ENCODE measurements at regions not wholly inside any gene's neighbourhood (a gene's known extent, or its start where the extent isn't known, plus 50 kb on each side); places are given as distances from the start of the nearest gene placed in this dataset.

GRCh38 chrX:39972340-39972739 is 125.4 kb downstream of the BCOR start:
- no peak overlapping the region for H3K9ac ChIP-seq (ENCODE audit: control insufficient read depth, extremely low read depth, insufficient read depth, low read length)
- H3K27me3 ChIP-seq (ENCODE audit: control insufficient read depth, extremely low read depth, insufficient read depth, low read length): no peaks in the 10 kb centered on the region
- peaks cover 3% of the 10 kb centered on the region for H3K9me3 ChIP-seq (ENCODE audit: control insufficient read depth, low read depth, low read length)
- H3K4me2 ChIP-seq (ENCODE audit: control insufficient read depth, extremely low read depth, insufficient read depth, low read depth, low read length): no peak overlapping the region
- dilution Hi-C loops (cut with MboI; ENCODE audit: extremely low pct_ligation_motif_present, low sequenced_read_pairs): no loop called here
- DNase-seq (ENCODE audit: low read depth, low spot score) (no peak), FAIRE-seq (no peak)
- peaks cover 13% of the 10 kb centered on the region for H3K4me1 ChIP-seq (ENCODE audit: control insufficient read depth, extremely low read depth, insufficient read depth, low read length)
- H3K36me3 ChIP-seq (ENCODE audit: control insufficient read depth in 2 of 2, extremely low read depth in 1 of 2, insufficient read depth in 2 of 2, low read length in 2 of 2): no peaks in the 10 kb centered on the region
- TF ChIP-seq CTCF (optimal IDR thresholded peaks at IDR 0.05 in 1 of 3, IDR thresholded peaks at IDR 0.05 in 1 of 3, conservative IDR thresholded peaks at IDR 0.05 in 1 of 3; ENCODE audit: extremely low read depth in 1 of 3, insufficient read depth in 2 of 3, low read length in 3 of 3) (no peak), EZH2 (IDR thresholded peaks at IDR 0.05; ENCODE audit: low read length) (no peak)
- H4K20me1 ChIP-seq (ENCODE audit: control insufficient read depth, extremely low read depth, insufficient read depth, low read length): no peaks in the 10 kb centered on the region
- H3K27ac ChIP-seq (ENCODE audit: control insufficient read depth, insufficient read depth, low read length): no peak overlapping the region
- H2AFZ ChIP-seq (ENCODE audit: control insufficient read depth, low read length): no peak overlapping the region
- no peaks in the 10 kb centered on the region for H3K79me2 ChIP-seq (ENCODE audit: control insufficient read depth, insufficient read depth, low read length)
- H3K4me3 ChIP-seq (ENCODE audit: control insufficient read depth in 2 of 3, extremely low read depth in 1 of 3, insufficient read depth in 2 of 3, low read depth in 1 of 3, low read length in 3 of 3): no peak overlapping the region
- H3K9me1 ChIP-seq (ENCODE audit: control insufficient read depth, extremely low read depth, insufficient read depth, low read length): no peaks in the 10 kb centered on the region

- peaks cover 3% of the 10 kb centered on the region for H3K9me3 ChIP-seq (ENCODE audit: control insufficient read depth, low read depth, low read length)
- FAIRE-seq: no peak
- H4K20me1 ChIP-seq (ENCODE audit: control insufficient read depth, extremely low read depth, insufficient read depth, low read length): no peaks in the 10 kb centered on the region
- H3K4me1 ChIP-seq (ENCODE audit: control insufficient read depth, extremely low read depth, insufficient read depth, low read length): peaks cover 11% of the 10 kb centered on the region
- H3K36me3 ChIP-seq (ENCODE audit: control insufficient read depth in 2 of 2, extremely low read depth in 1 of 2, insufficient read depth in 2 of 2, low read length in 2 of 2): no peaks in the 10 kb centered on the region
- TF ChIP-seq EZH2 (IDR thresholded peaks at IDR 0.05; ENCODE audit: low read length) (no peak), CTCF (optimal IDR thresholded peaks at IDR 0.05 in 1 of 3, IDR thresholded peaks at IDR 0.05 in 1 of 3, conservative IDR thresholded peaks at IDR 0.05 in 1 of 3; ENCODE audit: extremely low read depth in 1 of 3, insufficient read depth in 2 of 3, low read length in 3 of 3) (no peak)
- no peak overlapping the region for H3K9ac ChIP-seq (ENCODE audit: control insufficient read depth, extremely low read depth, insufficient read depth, low read length)
- DNase-seq (ENCODE audit: low read depth, low spot score): no peak
- H3K79me2 ChIP-seq (ENCODE audit: control insufficient read depth, insufficient read depth, low read length): no peaks in the 10 kb centered on the region
- no peak overlapping the region for H2AFZ ChIP-seq (ENCODE audit: control insufficient read depth, low read length)
- no peaks in the 10 kb centered on the region for H3K27me3 ChIP-seq (ENCODE audit: control insufficient read depth, extremely low read depth, insufficient read depth, low read length)
- dilution Hi-C loops (cut with MboI; ENCODE audit: extremely low pct_ligation_motif_present, low sequenced_read_pairs): no loop called here
- no peak overlapping the region for H3K4me3 ChIP-seq (ENCODE audit: control insufficient read depth in 2 of 3, extremely low read depth in 1 of 3, insufficient read depth in 2 of 3, low read depth in 1 of 3, low read length in 3 of 3)
- H3K4me2 ChIP-seq (ENCODE audit: control insufficient read depth, extremely low read depth, insufficient read depth, low read depth, low read length): no peak overlapping the region
- no peaks in the 10 kb centered on the region for H3K9me1 ChIP-seq (ENCODE audit: control insufficient read depth, extremely low read depth, insufficient read depth, low read length)
- H3K27ac ChIP-seq (ENCODE audit: control insufficient read depth, insufficient read depth, low read length): no peak overlapping the region
Measured at GRCh38 chrX:39973810-39974209, 123.9 kb downstream of the BCOR start.

Data from keratinocyte (primary cell).